Upper lobe of left lung (tissue), 4 donors: ENCODE measurements at regions not wholly inside any gene's neighbourhood (a gene's known extent, or its start where the extent isn't known, plus 50 kb on each side); places are given as distances from the start of the nearest gene placed in this dataset.

Experiments
- CTCF ChIP-seq, 6 experiments: fragments of 450-650 bp in 4 of 6; fragments of 200-600 bp in 2 of 6; sonication (generic) in 2 of 6; IDR thresholded peaks; one replicate each; pipeline ENCODE4 v1.5.1; 2016 to 2019; ENCODE audit warnings: antibody characterized with exemption in 6 of 6
- EP300 ChIP-seq, 4 donors: sonication (generic); formaldehyde crosslinking; IDR thresholded peaks; one replicate each; pipeline ENCODE4 v1.5.1; 2017; ENCODE audit warnings: antibody characterized with exemption in 4 of 4, control low read depth in 2 of 4
- POLR2A ChIP-seq, 4 donors: fragments of 450-650 bp; IDR thresholded peaks; one replicate each; pipeline ENCODE4 v1.5.1; 2016 to 2017; ENCODE audit warnings: antibody characterized with exemption in 4 of 4, mild to moderate bottlenecking in 2 of 4
- POLR2AphosphoS5 ChIP-seq, 2 donors: sonication (generic); formaldehyde crosslinking; IDR thresholded peaks; one replicate each; pipeline ENCODE4 v1.5.1; 2017; ENCODE audit warnings: antibody characterized with exemption in 2 of 2

DNA sequence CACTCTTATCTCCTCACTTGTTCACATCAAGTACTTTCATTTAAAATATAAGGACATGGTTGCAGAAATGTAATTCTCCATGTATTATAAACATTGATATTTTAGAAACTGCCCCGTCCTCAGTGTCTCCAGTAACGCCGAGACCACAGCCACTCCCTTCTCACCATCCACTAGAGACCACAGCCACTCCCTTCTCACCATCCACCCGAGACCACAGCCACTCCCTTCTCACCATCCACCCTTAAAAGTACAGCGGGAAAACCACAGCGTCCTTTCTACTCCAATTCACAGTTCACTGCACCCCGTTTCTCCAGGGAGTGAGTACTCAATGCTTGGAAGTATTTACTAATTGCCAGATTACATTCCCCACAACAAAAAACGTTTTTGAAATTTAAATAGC lies 1452.2 kb upstream of the ACVR2A start:
- no peak for TF ChIP-seq CTCF (IDR thresholded peaks at IDR 0.05)
- no peak for TF ChIP-seq POLR2A (IDR thresholded peaks at IDR 0.05)
- TF ChIP-seq EP300 (IDR thresholded peaks at IDR 0.05) = no peak
- TF ChIP-seq POLR2AphosphoS5 (IDR thresholded peaks at IDR 0.05) = no peak
